Ishikawa (cell line): ENCODE measurements at regions not wholly inside any gene's neighbourhood (a gene's known extent, or its start where the extent isn't known, plus 50 kb on each side); places are given as distances from the start of the nearest gene placed in this dataset.

Source experiments
- FOXM1 ChIP-seq: IDR thresholded peaks from 2 replicates; pipeline ENCODE4 v1.6.1; 2012; ENCODE audit warnings: low read depth, borderline replicate concordance
- NFIC ChIP-seq: IDR thresholded peaks from 2 replicates; pipeline ENCODE4 v1.6.1; 2012
- RAD21 ChIP-seq: IDR thresholded peaks from 2 replicates; pipeline ENCODE4 v1.6.1; 2012; ENCODE audit warnings: low read depth

GRCh38 chr20:39640147-39640546 is 678.0 kb downstream of the DHX35 start:
- TF ChIP-seq NFIC (no peak), FOXM1 (no peak), RAD21 (no peak)
